WTC11 (cell line): ENCODE measurements at regions not wholly inside any gene's neighbourhood (a gene's known extent, or its start where the extent isn't known, plus 50 kb on each side); places are given as distances from the start of the nearest gene placed in this dataset.

Source experiments
- ATAC-seq: fragments of 200-7000 bp; cut with Tn5 transposase; 2 replicates; pipeline ENCODE4 v1.10.0; 2021; ENCODE audit warnings: mild to moderate bottlenecking, moderate library complexity
- CTCF ChIA-PET: fragments of 300-600 bp; sonication (Branson Sonifier 250); formaldehyde crosslinking; loops from one replicate; lab custom pipeline; 2021; ENCODE audit warnings: antibody characterized with exemption; lab: Charles Lee
- POLR2A ChIA-PET: fragments of 350-600 bp; sonication (Branson Sonifier 250); formaldehyde crosslinking; loops from one replicate; lab custom pipeline; 2021; ENCODE audit warnings: antibody characterized with exemption; lab: Charles Lee
- DNase-seq: peaks from one replicate; pipeline ENCODE4 v3.0.0; 2021; ENCODE audit warnings: low spot score
- H3K27ac Mint-ChIP-seq: 2 replicates; pipeline ENCODE4 v1.8.0; 2021; ENCODE audit warnings: mixed read lengths
- H3K27me3 Mint-ChIP-seq: 2 replicates; pipeline ENCODE4 v1.8.0; 2021; ENCODE audit warnings: low read depth, mild to moderate bottlenecking, moderate library complexity, mixed read lengths
- H3K36me3 Mint-ChIP-seq: 2 replicates; pipeline ENCODE4 v1.8.0; 2021; ENCODE audit warnings: mixed read lengths
- H3K4me1 Mint-ChIP-seq: 2 replicates; pipeline ENCODE4 v1.8.0; 2022; ENCODE audit warnings: mixed read lengths
- H3K4me3 Mint-ChIP-seq: 2 replicates; pipeline ENCODE4 v1.8.0; 2021; ENCODE audit warnings: mild to moderate bottlenecking, moderate library complexity, mixed read lengths
- H3K9me3 Mint-ChIP-seq: 2 replicates; pipeline ENCODE4 v1.8.0; 2021; ENCODE audit warnings: mixed read lengths
- ATF2 ChIP-seq: sonication (generic); formaldehyde crosslinking; IDR thresholded peaks from 2 replicates; pipeline ENCODE4 v1.8.1; 2022; ENCODE audit warnings: low read depth, missing genetic modification reagents, borderline replicate concordance
- ATF6 ChIP-seq: sonication (generic); formaldehyde crosslinking; IDR thresholded peaks from 2 replicates; pipeline ENCODE4 v1.8.1; 2023; ENCODE audit warnings: mild to moderate bottlenecking, missing genetic modification reagents
- CBFB ChIP-seq: sonication (generic); formaldehyde crosslinking; IDR thresholded peaks from 2 replicates; pipeline ENCODE4 v1.8.1; 2022; ENCODE audit warnings: mild to moderate bottlenecking, low read depth, missing genetic modification reagents
- CTCF ChIP-seq: fragments of 200-600 bp; IDR thresholded peaks from 2 replicates; pipeline ENCODE4 v1.8.0; 2022; ENCODE audit warnings: antibody characterized with exemption
- EMX1 ChIP-seq: fragments of 250-450 bp; sonication (Bioruptor Pico); IDR thresholded peaks from 2 replicates; pipeline ENCODE4 v1.8.0; 2021; ENCODE audit warnings: mild to moderate bottlenecking
- ERG ChIP-seq: fragments of 250-450 bp; sonication (Bioruptor Pico); IDR thresholded peaks from 2 replicates; pipeline ENCODE4 v1.8.0; 2021; ENCODE audit warnings: mild to moderate bottlenecking
- FOXK1 ChIP-seq: sonication (generic); formaldehyde crosslinking; IDR thresholded peaks from 2 replicates; pipeline ENCODE4 v1.8.0; 2022; ENCODE audit warnings: mild to moderate bottlenecking, moderate library complexity, missing genetic modification reagents
- GTF2I ChIP-seq: fragments of 250-450 bp; sonication (Bioruptor Pico); conservative IDR thresholded peaks from 2 replicates; pipeline ENCODE4 v1.4.0; 2021; ENCODE audit warnings: mild to moderate bottlenecking
- JAZF1 ChIP-seq: fragments of 250-450 bp; sonication (Bioruptor Pico); IDR thresholded peaks from 2 replicates; pipeline ENCODE4 v1.9.0; 2021; ENCODE audit warnings: moderate library complexity, mild to moderate bottlenecking, inconsistent platforms
- MLX ChIP-seq: sonication (generic); formaldehyde crosslinking; IDR thresholded peaks from 2 replicates; pipeline ENCODE4 v1.8.1; 2023; ENCODE audit warnings: mild to moderate bottlenecking, missing genetic modification reagents, moderate library complexity
- MXD4 ChIP-seq: fragments of 250-450 bp; sonication (Bioruptor Pico); IDR thresholded peaks from 2 replicates; pipeline ENCODE4 v1.8.0; 2021; ENCODE audit warnings: mild to moderate bottlenecking, moderate library complexity, borderline replicate concordance
- OVOL2 ChIP-seq: fragments of 250-450 bp; sonication (Bioruptor Pico); IDR thresholded peaks from 2 replicates; pipeline ENCODE4 v1.9.0; 2021; ENCODE audit warnings: mild to moderate bottlenecking, borderline replicate concordance
- PREB ChIP-seq: sonication (generic); formaldehyde crosslinking; IDR thresholded peaks from 2 replicates; pipeline ENCODE4 v1.8.1; 2022; ENCODE audit warnings: mild to moderate bottlenecking, missing genetic modification reagents, moderate library complexity, borderline replicate concordance
- USF1 ChIP-seq: sonication (generic); formaldehyde crosslinking; IDR thresholded peaks from 2 replicates; pipeline ENCODE4 v1.8.0; 2022; ENCODE audit warnings: mild to moderate bottlenecking, missing genetic modification reagents
- ZBTB21 ChIP-seq: sonication (generic); formaldehyde crosslinking; IDR thresholded peaks from 2 replicates; pipeline ENCODE4 v1.8.1; 2023; ENCODE audit warnings: mild to moderate bottlenecking, missing genetic modification reagents, borderline replicate concordance
- ZNF232 ChIP-seq: sonication (generic); formaldehyde crosslinking; IDR thresholded peaks from 2 replicates; pipeline ENCODE4 v1.8.0; 2022; ENCODE audit warnings: mild to moderate bottlenecking, missing genetic modification reagents
- ZNF671 ChIP-seq: fragments of 250-450 bp; sonication (Bioruptor Pico); IDR thresholded peaks from 2 replicates; pipeline ENCODE4 v1.8.0; 2021; ENCODE audit warnings: mild to moderate bottlenecking
- ZSCAN18 ChIP-seq: fragments of 250-450 bp; sonication (Bioruptor Pico); IDR thresholded peaks from 2 replicates; pipeline ENCODE4 v2.1.2; 2022; ENCODE audit warnings: mild to moderate bottlenecking, moderate library complexity

- TF ChIP-seq MLX (CRISPR knock-in tag) = no peak
- TF ChIP-seq FOXK1 (CRISPR knock-in tag) = no peak
- TF ChIP-seq, all 79 proteins: peak for 0
These were observed 67.9 kb downstream of the IRX6 start (continued) for GRCh38 chr16:55391760-55392375.

- no peaks in the 10 kb centered on the region for H3K27me3 Mint-ChIP-seq
- CTCF ChIA-PET = no interaction called here
- no peak for TF ChIP-seq FOXK1 (CRISPR knock-in tag)
- TF ChIP-seq CTCF = no peak
- TF ChIP-seq USF1 (CRISPR knock-in tag) = no peak
- no peak for TF ChIP-seq OVOL2 (CRISPR knock-in tag)
- no peak for TF ChIP-seq ERG
- TF ChIP-seq EMX1 (CRISPR knock-in tag) = no peak
- no peak for TF ChIP-seq ZNF671
- no peak for TF ChIP-seq PREB
- no peak for TF ChIP-seq ZNF232 (CRISPR knock-in tag)
- no peak for TF ChIP-seq MXD4 (CRISPR knock-in tag)
- TF ChIP-seq ZBTB21 = no peak
- TF ChIP-seq, all 79 proteins: peak for 0
- Mint-ChIP-seq H3K4me1 (peaks cover 39% of the 10 kb centered on the region), H3K9me3 (no peaks in the 10 kb centered on the region), H3K27ac (no peak overlapping the region), H3K36me3 (no peaks in the 10 kb centered on the region), H3K4me3 (no peak overlapping the region)
- no peak for DNase-seq
- ATAC-seq = no peak
- POLR2A ChIA-PET = no interaction called here
These were observed 68.7 kb downstream of the IRX6 start for GRCh38 chr16:55392701-55393100.

- ChIA-PET POLR2A (no interaction called here), CTCF (no interaction called here)
- no peaks in the 10 kb centered on the region for H3K36me3 Mint-ChIP-seq
- no peaks in the 10 kb centered on the region for H3K9me3 Mint-ChIP-seq
- no peaks in the 10 kb centered on the region; the same call in 1 of the 2 replicates for H3K27me3 Mint-ChIP-seq
- H3K4me3 Mint-ChIP-seq = no peak overlapping the region
- no peak for DNase-seq
- peaks cover 28% of the 10 kb centered on the region for H3K4me1 Mint-ChIP-seq
- no peak for ATAC-seq
- no peak overlapping the region for H3K27ac Mint-ChIP-seq
- TF ChIP-seq CBFB (CRISPR knock-in tag) (no peak), ATF6 (CRISPR knock-in tag) (no peak), ZNF232 (CRISPR knock-in tag) (no peak), GTF2I (CRISPR knock-in tag) (no peak), PREB (no peak), ZSCAN18 (CRISPR knock-in tag) (no peak), ATF2 (CRISPR knock-in tag) (no peak), JAZF1 (CRISPR knock-in tag) (no peak)
These were observed 70.0 kb downstream of the IRX6 start for GRCh38 chr16:55393991-55394390.
